ENCODE measurements at regions not wholly inside any gene's neighbourhood (a gene's known extent, or its start where the extent isn't known, plus 50 kb on each side); places are given as distances from the start of the nearest gene placed in this dataset.
A peak's percentile ranks its signal among the peaks of the same experiment; 100 is the strongest.
"Not testable (repeated sequence)": the region's sequence is repeated elsewhere in the genome, so short reads cannot be mapped to it uniquely, and the experiment has no call there.

DNA sequence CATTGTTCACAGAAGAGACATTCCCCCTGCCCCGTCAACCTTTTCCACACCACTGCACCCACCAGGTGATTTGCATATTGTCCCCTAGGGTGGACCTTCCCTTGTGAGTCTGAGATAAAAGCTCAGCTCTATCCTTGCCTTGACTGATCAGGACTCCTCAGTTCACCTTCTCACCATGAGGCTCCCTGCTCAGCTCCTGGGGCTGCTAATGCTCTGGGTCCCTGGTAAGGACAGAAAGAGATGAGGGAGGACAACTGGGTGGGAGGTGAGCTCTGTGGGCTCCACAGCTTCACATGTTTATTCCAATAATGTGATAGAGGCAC lies 1160.1 kb downstream of the RPIA start:
- Histone ChIP-seq H3K27me3 (ENCODE audit: insufficient read depth, low read length, poor library complexity, severe bottlenecking) (no peaks in the 10 kb centered on the region), H3K9ac (ENCODE audit: low read depth, low read length, poor library complexity, severe bottlenecking) (no peak overlapping the region), H3K79me2 (ENCODE audit: insufficient read depth, low read length) (no peaks in the 10 kb centered on the region), H3K4me3 (ENCODE audit: low read length, poor library complexity, severe bottlenecking) (no peak overlapping the region), H3F3A (ENCODE audit: low read depth) (no peaks in the 10 kb centered on the region), H2AFZ (ENCODE audit: low read length) (peak overlapping the region; percentile 18; the same call in 1 of the 2 replicates), H3K9me3 (ENCODE audit: insufficient read depth, low read depth, low read length) (no peaks in the 10 kb centered on the region), H3K36me3 (ENCODE audit: insufficient read depth, low read length) (no peaks in the 10 kb centered on the region), H3K4me1 (ENCODE audit: insufficient read depth, low read length, poor library complexity, severe bottlenecking) (peaks cover 24% of the 10 kb centered on the region), H3K4me2 (ENCODE audit: low read depth, low read length, poor library complexity, severe bottlenecking) (no peak overlapping the region), H4K20me1 (ENCODE audit: insufficient read depth, low read length, poor library complexity, severe bottlenecking) (no peaks in the 10 kb centered on the region), H3K9me2 (replicated peaks; ENCODE audit: low read depth, low read length) (no peaks in the 10 kb centered on the region)
- TF ChIP-seq, protein P1, sequence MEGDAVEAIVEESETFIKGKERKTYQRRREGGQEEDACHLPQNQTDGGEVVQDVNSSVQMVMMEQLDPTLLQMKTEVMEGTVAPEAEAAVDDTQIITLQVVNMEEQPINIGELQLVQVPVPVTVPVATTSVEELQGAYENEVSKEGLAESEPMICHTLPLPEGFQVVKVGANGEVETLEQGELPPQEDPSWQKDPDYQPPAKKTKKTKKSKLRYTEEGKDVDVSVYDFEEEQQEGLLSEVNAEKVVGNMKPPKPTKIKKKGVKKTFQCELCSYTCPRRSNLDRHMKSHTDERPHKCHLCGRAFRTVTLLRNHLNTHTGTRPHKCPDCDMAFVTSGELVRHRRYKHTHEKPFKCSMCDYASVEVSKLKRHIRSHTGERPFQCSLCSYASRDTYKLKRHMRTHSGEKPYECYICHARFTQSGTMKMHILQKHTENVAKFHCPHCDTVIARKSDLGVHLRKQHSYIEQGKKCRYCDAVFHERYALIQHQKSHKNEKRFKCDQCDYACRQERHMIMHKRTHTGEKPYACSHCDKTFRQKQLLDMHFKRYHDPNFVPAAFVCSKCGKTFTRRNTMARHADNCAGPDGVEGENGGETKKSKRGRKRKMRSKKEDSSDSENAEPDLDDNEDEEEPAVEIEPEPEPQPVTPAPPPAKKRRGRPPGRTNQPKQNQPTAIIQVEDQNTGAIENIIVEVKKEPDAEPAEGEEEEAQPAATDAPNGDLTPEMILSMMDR (conservative IDR thresholded peaks at IDR 0.05; ENCODE audit: low read length): no peak
- no peak for TF ChIP-seq EZH2phosphoT487 (IDR thresholded peaks at IDR 0.05; ENCODE audit: borderline replicate concordance)

DNA sequence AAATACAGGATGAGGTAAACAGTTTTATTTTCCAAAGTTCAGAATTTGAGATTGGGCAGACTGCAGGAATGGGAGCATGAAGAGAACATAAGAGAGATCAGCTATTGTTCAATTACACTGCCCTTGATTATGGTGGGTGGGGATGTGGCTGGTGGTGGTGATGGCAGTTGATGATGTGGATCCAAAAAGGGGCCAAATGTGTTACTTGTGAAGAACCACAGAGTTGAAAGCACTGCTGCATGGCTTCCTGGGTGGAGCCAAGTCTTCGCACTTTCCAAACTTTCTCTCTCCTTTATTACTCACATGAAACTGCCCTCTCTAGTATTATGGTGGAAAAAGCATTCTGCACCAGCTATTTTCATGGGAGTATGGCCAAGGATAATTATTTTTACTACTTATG lies 1162.0 kb downstream of the RPIA start:
- H3K9me2 ChIP-seq (replicated peaks; ENCODE audit: low read depth, low read length); H4K20me1 ChIP-seq (ENCODE audit: insufficient read depth, low read length, poor library complexity, severe bottlenecking); H3K36me3 ChIP-seq (ENCODE audit: insufficient read depth, low read length); H3F3A ChIP-seq (ENCODE audit: low read depth); H3K4me3 ChIP-seq (ENCODE audit: low read length, poor library complexity, severe bottlenecking); H3K27me3 ChIP-seq (ENCODE audit: insufficient read depth, low read length, poor library complexity, severe bottlenecking); H3K79me2 ChIP-seq (ENCODE audit: insufficient read depth, low read length); H3K9me3 ChIP-seq (ENCODE audit: insufficient read depth, low read depth, low read length); H3K4me2 ChIP-seq (ENCODE audit: low read depth, low read length, poor library complexity, severe bottlenecking); H2AFZ ChIP-seq (ENCODE audit: low read length); H3K9ac ChIP-seq (ENCODE audit: low read depth, low read length, poor library complexity, severe bottlenecking): not testable (repeated sequence)
- H3K4me1 ChIP-seq (ENCODE audit: insufficient read depth, low read length, poor library complexity, severe bottlenecking): peaks cover 24% of the 10 kb centered on the region

DNA sequence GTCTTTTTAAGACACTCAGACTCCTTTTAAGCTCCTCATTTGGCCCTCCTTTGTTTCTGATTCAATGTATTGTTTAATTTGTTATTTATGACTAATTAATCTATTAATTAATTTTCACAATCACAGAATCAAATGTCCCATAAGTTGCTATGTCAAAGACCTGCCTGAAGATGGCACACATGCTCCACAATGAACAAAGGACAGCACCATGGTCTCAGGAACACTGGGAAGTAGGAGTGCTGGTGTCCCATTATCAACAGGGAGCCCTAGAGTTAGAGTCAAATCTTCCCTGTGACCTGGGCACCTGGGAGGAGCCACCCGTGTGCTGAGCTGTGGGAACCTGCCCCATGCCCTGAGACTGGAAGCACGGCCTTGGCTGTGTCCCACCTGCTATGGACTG lies 1164.3 kb downstream of the RPIA start:
- H3K27me3 ChIP-seq (ENCODE audit: insufficient read depth, low read length, poor library complexity, severe bottlenecking); H4K20me1 ChIP-seq (ENCODE audit: insufficient read depth, low read length, poor library complexity, severe bottlenecking); H3K79me2 ChIP-seq (ENCODE audit: insufficient read depth, low read length); H3K9me3 ChIP-seq (ENCODE audit: insufficient read depth, low read depth, low read length); H2AFZ ChIP-seq (ENCODE audit: low read length); H3K4me3 ChIP-seq (ENCODE audit: low read length, poor library complexity, severe bottlenecking); H3K9me2 ChIP-seq (replicated peaks; ENCODE audit: low read depth, low read length); H3K4me2 ChIP-seq (ENCODE audit: low read depth, low read length, poor library complexity, severe bottlenecking); H3K9ac ChIP-seq (ENCODE audit: low read depth, low read length, poor library complexity, severe bottlenecking); H3K36me3 ChIP-seq (ENCODE audit: insufficient read depth, low read length); H3F3A ChIP-seq (ENCODE audit: low read depth); H3K4me1 ChIP-seq (ENCODE audit: insufficient read depth, low read length, poor library complexity, severe bottlenecking): not testable (repeated sequence)
- TF ChIP-seq, protein P1 (conservative IDR thresholded peaks at IDR 0.05; ENCODE audit: low read length): 0 out of 2 replicates have a peak, but pooled peaks have one; percentile 11

DNA sequence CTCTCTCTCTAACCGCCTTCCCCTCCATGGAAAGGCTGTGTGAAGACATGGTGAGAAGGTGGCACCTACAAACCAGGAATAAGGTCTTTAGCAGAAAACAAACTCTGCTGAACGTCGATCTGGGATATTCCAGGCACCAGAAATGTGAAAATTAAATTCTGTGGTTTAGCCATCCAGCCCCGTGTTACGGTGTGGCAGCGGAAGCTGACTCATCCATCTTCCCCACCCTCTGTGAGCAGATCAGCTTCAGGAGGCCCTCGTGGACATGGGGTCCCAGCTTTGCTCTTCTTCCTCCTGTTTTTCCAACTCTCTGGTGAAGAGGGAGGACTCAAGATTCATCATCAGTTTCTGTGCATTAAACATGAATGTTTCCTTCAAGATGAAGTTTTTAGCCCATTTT lies 1164.8 kb downstream of the RPIA start:
- H3K9me3 ChIP-seq (ENCODE audit: insufficient read depth, low read depth, low read length); H3K79me2 ChIP-seq (ENCODE audit: insufficient read depth, low read length); H4K20me1 ChIP-seq (ENCODE audit: insufficient read depth, low read length, poor library complexity, severe bottlenecking); H3F3A ChIP-seq (ENCODE audit: low read depth); H2AFZ ChIP-seq (ENCODE audit: low read length); H3K27me3 ChIP-seq (ENCODE audit: insufficient read depth, low read length, poor library complexity, severe bottlenecking); H3K36me3 ChIP-seq (ENCODE audit: insufficient read depth, low read length); H3K4me3 ChIP-seq (ENCODE audit: low read length, poor library complexity, severe bottlenecking); H3K9me2 ChIP-seq (replicated peaks; ENCODE audit: low read depth, low read length); H3K4me2 ChIP-seq (ENCODE audit: low read depth, low read length, poor library complexity, severe bottlenecking); H3K4me1 ChIP-seq (ENCODE audit: insufficient read depth, low read length, poor library complexity, severe bottlenecking); H3K9ac ChIP-seq (ENCODE audit: low read depth, low read length, poor library complexity, severe bottlenecking): not testable (repeated sequence)

DNA sequence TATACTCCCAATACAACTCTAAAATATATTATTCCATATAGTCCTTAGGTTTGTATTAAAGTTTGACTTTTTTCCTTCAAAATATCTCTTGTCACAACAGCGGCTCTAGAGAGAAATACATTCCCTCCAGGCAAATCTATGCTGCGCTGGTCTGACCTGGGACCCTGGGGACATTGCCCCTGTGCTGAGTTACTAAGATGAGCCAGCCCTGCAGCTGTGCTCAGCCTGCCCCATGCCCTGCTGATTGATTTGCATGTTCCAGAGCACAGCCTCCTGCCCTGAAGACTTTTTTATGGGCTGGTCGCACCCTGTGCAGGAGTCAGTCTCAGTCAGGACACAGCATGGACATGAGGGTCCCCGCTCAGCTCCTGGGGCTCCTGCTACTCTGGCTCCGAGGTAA lies 1170.7 kb downstream of the RPIA start:
- not testable (repeated sequence) for H3K9me2 ChIP-seq (replicated peaks; ENCODE audit: low read depth, low read length); H3K9me3 ChIP-seq (ENCODE audit: insufficient read depth, low read depth, low read length); H3K4me2 ChIP-seq (ENCODE audit: low read depth, low read length, poor library complexity, severe bottlenecking); H3K4me1 ChIP-seq (ENCODE audit: insufficient read depth, low read length, poor library complexity, severe bottlenecking); H3F3A ChIP-seq (ENCODE audit: low read depth); H3K9ac ChIP-seq (ENCODE audit: low read depth, low read length, poor library complexity, severe bottlenecking); H3K27me3 ChIP-seq (ENCODE audit: insufficient read depth, low read length, poor library complexity, severe bottlenecking); H4K20me1 ChIP-seq (ENCODE audit: insufficient read depth, low read length, poor library complexity, severe bottlenecking); H2AFZ ChIP-seq (ENCODE audit: low read length); H3K4me3 ChIP-seq (ENCODE audit: low read length, poor library complexity, severe bottlenecking); H3K79me2 ChIP-seq (ENCODE audit: insufficient read depth, low read length); H3K36me3 ChIP-seq (ENCODE audit: insufficient read depth, low read length)

DNA sequence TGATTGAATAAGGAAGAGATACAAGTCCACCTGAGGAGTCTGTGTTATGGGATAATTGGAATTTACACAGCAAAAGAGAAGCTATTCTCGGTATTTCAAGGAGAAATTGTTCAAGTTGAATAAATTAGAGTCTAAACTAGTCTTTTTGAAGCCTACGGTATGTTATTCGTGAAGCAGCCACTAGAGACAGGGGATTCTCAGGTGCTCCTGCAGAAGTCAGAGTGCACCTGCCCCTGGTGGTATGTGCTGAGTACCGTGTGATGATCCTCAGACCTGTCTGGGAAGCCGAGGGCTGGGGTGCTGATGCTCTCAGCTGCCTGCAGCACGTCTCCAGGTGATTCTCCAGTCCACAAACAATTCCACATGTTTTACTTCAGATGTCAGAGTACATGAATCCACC lies 1171.7 kb downstream of the RPIA start:
- not testable (repeated sequence) for H3K4me2 ChIP-seq (ENCODE audit: low read depth, low read length, poor library complexity, severe bottlenecking); H3K36me3 ChIP-seq (ENCODE audit: insufficient read depth, low read length); H3K79me2 ChIP-seq (ENCODE audit: insufficient read depth, low read length); H3K27me3 ChIP-seq (ENCODE audit: insufficient read depth, low read length, poor library complexity, severe bottlenecking); H3K4me1 ChIP-seq (ENCODE audit: insufficient read depth, low read length, poor library complexity, severe bottlenecking); H3K9me3 ChIP-seq (ENCODE audit: insufficient read depth, low read depth, low read length); H3F3A ChIP-seq (ENCODE audit: low read depth); H2AFZ ChIP-seq (ENCODE audit: low read length); H3K9ac ChIP-seq (ENCODE audit: low read depth, low read length, poor library complexity, severe bottlenecking); H3K4me3 ChIP-seq (ENCODE audit: low read length, poor library complexity, severe bottlenecking); H3K9me2 ChIP-seq (replicated peaks; ENCODE audit: low read depth, low read length); H4K20me1 ChIP-seq (ENCODE audit: insufficient read depth, low read length, poor library complexity, severe bottlenecking)
